Hepatocyte (in vitro differentiated cells): ENCODE measurements at regions not wholly inside any gene's neighbourhood (a gene's known extent, or its start where the extent isn't known, plus 50 kb on each side); places are given as distances from the start of the nearest gene placed in this dataset.

ENCODE experiments used
- DNase-seq: peaks from one replicate; pipeline ENCODE4 v3.0.0-alpha.2; 2016; ENCODE audit warnings: low spot score
- H2AFZ ChIP-seq: fragments of 200-600 bp; sonication (generic); 2 replicates; pipeline ENCODE4 v1.6.0; 2016; ENCODE audit warnings: antibody characterized with exemption, mild to moderate bottlenecking
- H3K27ac ChIP-seq: fragments of 200-600 bp; sonication (generic); 2 replicates; pipeline ENCODE4 v1.5.1; 2016; ENCODE audit warnings: mild to moderate bottlenecking
- H3K27me3 ChIP-seq: fragments of 200-600 bp; sonication (generic); 2 replicates; pipeline ENCODE4 v1.6.1; 2016
- H3K36me3 ChIP-seq: fragments of 200-600 bp; sonication (generic); replicated peaks from 2 replicates; pipeline ENCODE4 v1.5.1; 2016; ENCODE audit warnings: low read depth; ENCODE audit not compliant: insufficient read depth
- H3K4me1 ChIP-seq: fragments of 200-600 bp; sonication (generic); 2 replicates; pipeline ENCODE4 v1.5.1; 2016; ENCODE audit warnings: mild to moderate bottlenecking, moderate library complexity; ENCODE audit not compliant: insufficient read depth
- H3K4me2 ChIP-seq: fragments of 200-600 bp; sonication (generic); 2 replicates; pipeline ENCODE4 v1.6.0; 2016
- H3K4me3 ChIP-seq: fragments of 200-600 bp; sonication (generic); 2 replicates; pipeline ENCODE4 v1.5.1; 2016; ENCODE audit warnings: mild to moderate bottlenecking
- H3K79me2 ChIP-seq: fragments of 200-600 bp; sonication (generic); 2 replicates; pipeline ENCODE4 v1.6.0; 2017; ENCODE audit warnings: mild to moderate bottlenecking
- H3K9me2 ChIP-seq: fragments of 200-600 bp; sonication (generic); replicated peaks from 2 replicates; pipeline ENCODE4 v1.6.0; 2017; ENCODE audit warnings: mild to moderate bottlenecking; ENCODE audit not compliant: insufficient read depth
- H3K9me3 ChIP-seq: fragments of 200-600 bp; sonication (generic); 2 replicates; pipeline ENCODE4 v1.5.1; 2016; ENCODE audit warnings: low read depth, mild to moderate bottlenecking
- H4K20me1 ChIP-seq: fragments of 200-600 bp; sonication (generic); 2 replicates; pipeline ENCODE4 v1.6.0; 2016; ENCODE audit warnings: mild to moderate bottlenecking; ENCODE audit not compliant: insufficient read depth, poor library complexity, severe bottlenecking
- EZH2 ChIP-seq: fragments of 200-600 bp; sonication (generic); IDR thresholded peaks from 2 replicates; pipeline ENCODE4 v1.6.1; 2016; ENCODE audit warnings: antibody characterized with exemption, mild to moderate bottlenecking, borderline replicate concordance
- EZH2phosphoT487 ChIP-seq: fragments of 200-600 bp; sonication (generic); IDR thresholded peaks from one replicate; pipeline ENCODE4 v1.6.1; 2018; ENCODE audit warnings: antibody characterized with exemption, mild to moderate bottlenecking, low read depth, moderate library complexity; ENCODE audit not compliant: unreplicated experiment, severe bottlenecking
- WGBS: methylation state at CpG from one replicate; pipeline ENCODE4 v1.1.6; 2016; ENCODE audit warnings: low lambda C conversion rate; ENCODE audit errors: missing lambda C conversion rate; 5-methylcytosine and 5-hydroxymethylcytosine counted together
- TF ChIP-seq, protein P1 (sequence below): fragments of 200-600 bp; sonication (generic); IDR thresholded peaks from 2 replicates; pipeline ENCODE4 v1.5.1; 2016; ENCODE audit warnings: antibody characterized with exemption, mild to moderate bottlenecking; ENCODE audit not compliant: poor library complexity

- no peak overlapping the region for H3K4me2 ChIP-seq
- no peaks in the 10 kb centered on the region for H3K79me2 ChIP-seq
- H2AFZ ChIP-seq, result no peak overlapping the region
- H3K9me2 ChIP-seq, result no peaks in the 10 kb centered on the region
- no peaks in the 10 kb centered on the region for H3K27me3 ChIP-seq
- no peak overlapping the region for H3K4me3 ChIP-seq
- 89% methylated on average over 29 of the region's 29 CpGs for WGBS
- TF ChIP-seq EZH2phosphoT487, result no peak
- TF ChIP-seq, protein P1, sequence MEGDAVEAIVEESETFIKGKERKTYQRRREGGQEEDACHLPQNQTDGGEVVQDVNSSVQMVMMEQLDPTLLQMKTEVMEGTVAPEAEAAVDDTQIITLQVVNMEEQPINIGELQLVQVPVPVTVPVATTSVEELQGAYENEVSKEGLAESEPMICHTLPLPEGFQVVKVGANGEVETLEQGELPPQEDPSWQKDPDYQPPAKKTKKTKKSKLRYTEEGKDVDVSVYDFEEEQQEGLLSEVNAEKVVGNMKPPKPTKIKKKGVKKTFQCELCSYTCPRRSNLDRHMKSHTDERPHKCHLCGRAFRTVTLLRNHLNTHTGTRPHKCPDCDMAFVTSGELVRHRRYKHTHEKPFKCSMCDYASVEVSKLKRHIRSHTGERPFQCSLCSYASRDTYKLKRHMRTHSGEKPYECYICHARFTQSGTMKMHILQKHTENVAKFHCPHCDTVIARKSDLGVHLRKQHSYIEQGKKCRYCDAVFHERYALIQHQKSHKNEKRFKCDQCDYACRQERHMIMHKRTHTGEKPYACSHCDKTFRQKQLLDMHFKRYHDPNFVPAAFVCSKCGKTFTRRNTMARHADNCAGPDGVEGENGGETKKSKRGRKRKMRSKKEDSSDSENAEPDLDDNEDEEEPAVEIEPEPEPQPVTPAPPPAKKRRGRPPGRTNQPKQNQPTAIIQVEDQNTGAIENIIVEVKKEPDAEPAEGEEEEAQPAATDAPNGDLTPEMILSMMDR, result no peak
- no peak for TF ChIP-seq EZH2
- H3K27ac ChIP-seq, result no peak overlapping the region
- no peaks in the 10 kb centered on the region for H4K20me1 ChIP-seq
- H3K9me3 ChIP-seq, result no peaks in the 10 kb centered on the region
- no peak for DNase-seq
- no peaks in the 10 kb centered on the region for H3K36me3 ChIP-seq
- no peaks in the 10 kb centered on the region for H3K4me1 ChIP-seq
Measured at GRCh38 chr5:2387634-2388325, 363.7 kb downstream of the IRX2 start.

- H3K9me2 ChIP-seq, result no peaks in the 10 kb centered on the region
- H3K27ac ChIP-seq, result no peak overlapping the region
- no peaks in the 10 kb centered on the region for H3K79me2 ChIP-seq
- no peak for DNase-seq
- no peaks in the 10 kb centered on the region for H3K9me3 ChIP-seq
- no peak overlapping the region for H2AFZ ChIP-seq
- no peak overlapping the region for H3K4me3 ChIP-seq
- TF ChIP-seq, protein P1, result no peak
- no peak for TF ChIP-seq EZH2phosphoT487
- TF ChIP-seq EZH2, result no peak
- no peak overlapping the region for H3K4me2 ChIP-seq
- no peaks in the 10 kb centered on the region for H4K20me1 ChIP-seq
- no peaks in the 10 kb centered on the region for H3K4me1 ChIP-seq
- H3K36me3 ChIP-seq, result no peaks in the 10 kb centered on the region
- 78% methylated on average over 11 of the region's 11 CpGs for WGBS
- H3K27me3 ChIP-seq, result no peaks in the 10 kb centered on the region
Measured at GRCh38 chr5:2387250-2387633, 364.2 kb downstream of the IRX2 start.

DNA sequence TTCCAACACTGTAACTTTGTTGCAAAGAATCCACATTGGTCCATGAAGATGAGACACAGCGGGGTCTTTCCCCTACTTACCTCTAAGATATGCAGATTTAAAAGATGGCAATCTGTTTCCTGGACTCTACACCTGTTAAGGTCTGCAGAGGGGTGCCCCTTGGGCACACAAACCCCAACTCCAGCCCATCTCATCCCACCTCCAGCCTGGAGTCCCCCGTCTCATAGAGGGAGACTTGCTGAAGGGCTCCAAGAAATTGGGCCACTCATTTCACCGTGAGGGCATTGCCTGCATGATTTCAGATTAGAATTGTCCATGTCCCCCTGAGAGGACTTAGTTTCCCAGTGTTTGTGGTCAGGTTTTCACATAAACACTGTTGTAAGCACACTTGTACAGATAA is 365.7 kb downstream of the IRX2 start:
- H3K36me3 ChIP-seq, result no peaks in the 10 kb centered on the region
- no peaks in the 10 kb centered on the region for H3K9me3 ChIP-seq
- no peaks in the 10 kb centered on the region for H3K9me2 ChIP-seq
- TF ChIP-seq, protein P1, result no peak
- TF ChIP-seq EZH2phosphoT487 (no peak), EZH2 (no peak)
- no peak overlapping the region for H3K4me2 ChIP-seq
- H3K79me2 ChIP-seq, result no peaks in the 10 kb centered on the region
- no peak overlapping the region for H2AFZ ChIP-seq
- H4K20me1 ChIP-seq, result no peaks in the 10 kb centered on the region
- no peak for DNase-seq
- H3K4me1 ChIP-seq, result no peaks in the 10 kb centered on the region
- no peak overlapping the region for H3K4me3 ChIP-seq
- H3K27ac ChIP-seq, result no peak overlapping the region
- no peaks in the 10 kb centered on the region for H3K27me3 ChIP-seq
- WGBS, result 77% methylated on average over 3 of the region's 3 CpGs

DNA sequence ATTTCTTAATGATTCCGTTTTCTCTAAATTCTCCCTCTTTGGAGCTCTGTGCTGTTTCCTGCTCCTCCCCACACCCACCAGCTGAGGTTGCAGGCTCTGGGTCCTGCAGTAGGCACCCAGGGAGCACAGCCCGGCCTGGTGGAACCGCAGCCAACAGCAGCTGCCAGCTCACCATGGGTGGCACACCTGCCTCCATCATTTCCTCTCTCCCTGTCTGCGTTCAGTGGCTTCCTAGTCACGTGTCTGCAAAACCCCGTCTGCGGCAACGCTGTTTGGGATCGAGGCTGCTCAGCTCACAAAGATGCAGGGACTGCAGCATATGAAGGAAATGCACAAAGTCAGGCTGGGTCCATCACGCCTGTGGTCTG is 367.8 kb downstream of the IRX2 start:
- Histone ChIP-seq H3K9me2 (no peaks in the 10 kb centered on the region), H3K27me3 (no peaks in the 10 kb centered on the region), H4K20me1 (no peaks in the 10 kb centered on the region), H3K4me3 (no peak overlapping the region), H3K4me2 (no peak overlapping the region), H3K9me3 (no peaks in the 10 kb centered on the region), H2AFZ (no peak overlapping the region), H3K4me1 (no peaks in the 10 kb centered on the region), H3K27ac (no peak overlapping the region), H3K79me2 (no peaks in the 10 kb centered on the region), H3K36me3 (no peaks in the 10 kb centered on the region)
- 90% methylated on average over 10 of the region's 10 CpGs for WGBS
- TF ChIP-seq, protein P1, result no peak
- TF ChIP-seq EZH2phosphoT487 (no peak), EZH2 (no peak)
- DNase-seq, result no peak
